Coronary artery (tissue), 2 donors: ENCODE measurements at regions not wholly inside any gene's neighbourhood (a gene's known extent, or its start where the extent isn't known, plus 50 kb on each side); places are given as distances from the start of the nearest gene placed in this dataset.

ENCODE experiments used
- DNase-seq: peaks from one replicate; pipeline ENCODE4 v3.0.0-alpha.2; 2017; ENCODE audit warnings: low spot score
- H3K27ac ChIP-seq, 2 donors: fragments of 200-600 bp; sonication (generic); one replicate each; pipeline ENCODE4 v1.5.1; 2016 to 2019
- H3K4me3 ChIP-seq: fragments of 200-600 bp; sonication (generic); 2 replicates; pipeline ENCODE4 v1.5.1; 2016; ENCODE audit warnings: mild to moderate bottlenecking, moderate library complexity
- CTCF ChIP-seq: fragments of 200-600 bp; sonication (generic); IDR thresholded peaks from one replicate; pipeline ENCODE4 v1.5.1; 2019; ENCODE audit warnings: antibody characterized with exemption

- TF ChIP-seq CTCF = no peak
- DNase-seq = no peak
- H3K27ac ChIP-seq = no peak overlapping the region
- no peak overlapping the region for H3K4me3 ChIP-seq
Observed at GRCh38 chr2:57313678-57314077, 732.9 kb upstream of the VRK2 start.

GRCh38 chr2:57314682-57315081, 731.9 kb upstream of the VRK2 start:
- H3K4me3 ChIP-seq = no peak overlapping the region
- no peak for DNase-seq

GRCh38 chr2:57330447-57330846, 716.2 kb upstream of the VRK2 start:
- no peak overlapping the region for H3K27ac ChIP-seq
- H3K4me3 ChIP-seq = no peak overlapping the region
- no peak for TF ChIP-seq CTCF
- DNase-seq = no peak

More at GRCh38 chr2:57314682-57315081, 731.9 kb upstream of the VRK2 start:
- no peak for TF ChIP-seq CTCF
- no peak overlapping the region for H3K27ac ChIP-seq

- H3K27ac ChIP-seq = no peak overlapping the region
- TF ChIP-seq CTCF = no peak
- DNase-seq = no peak
Observed at GRCh38 chr2:57333221-57333620, 713.4 kb upstream of the VRK2 start.

GRCh38 chr2:57343391-57344006, 703.1 kb upstream of the VRK2 start:
- TF ChIP-seq CTCF = no peak
- no peak for DNase-seq
- no peak overlapping the region for H3K4me3 ChIP-seq
- no peak overlapping the region for H3K27ac ChIP-seq

More at GRCh38 chr2:57333221-57333620, 713.4 kb upstream of the VRK2 start:
- no peak overlapping the region for H3K4me3 ChIP-seq

- Histone ChIP-seq H3K4me3 (no peak overlapping the region), H3K27ac (no peak overlapping the region)
- no peak for DNase-seq
- no peak for TF ChIP-seq CTCF
Observed at GRCh38 chr2:57368190-57368589, 678.4 kb upstream of the VRK2 start.

- no peak for DNase-seq
- Histone ChIP-seq H3K4me3 (no peak overlapping the region), H3K27ac (no peak overlapping the region)
- TF ChIP-seq CTCF = no peak
Observed at GRCh38 chr2:57370882-57371585, 675.6 kb upstream of the VRK2 start.
